ENCODE measurements at regions not wholly inside any gene's neighbourhood (a gene's known extent, or its start where the extent isn't known, plus 50 kb on each side); places are given as distances from the start of the nearest gene placed in this dataset.

DNA sequence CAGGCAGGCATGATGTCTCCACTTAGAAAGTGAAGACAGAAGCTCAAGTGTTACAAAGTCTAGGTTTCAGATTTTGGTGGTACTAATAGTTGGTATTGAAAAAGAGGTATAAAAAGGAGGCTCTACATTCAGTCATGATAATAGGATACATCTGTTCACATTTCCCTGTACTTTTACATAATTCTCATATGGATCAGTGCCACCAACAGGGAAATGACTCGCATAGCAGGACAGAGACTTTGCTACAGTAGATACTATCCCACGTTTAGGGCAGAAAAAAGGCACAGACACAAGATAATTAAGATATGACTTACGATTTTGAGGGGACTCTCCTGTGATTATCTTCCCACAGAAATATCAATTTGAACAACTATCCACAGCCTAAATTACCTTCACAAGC is 1062.9 kb upstream of the EPHA6 start (continued):
- TF ChIP-seq EZH2 (IDR thresholded peaks at IDR 0.05; ENCODE audit: low read depth, low read length, severe bottlenecking) (no peak), FOSL1 (IDR thresholded peaks at IDR 0.05; ENCODE audit: insufficient read depth, low read depth, low read length) (no peak)

Measured in H1 (cell line).